ENCODE measurements at regions not wholly inside any gene's neighbourhood (a gene's known extent, or its start where the extent isn't known, plus 50 kb on each side); places are given as distances from the start of the nearest gene placed in this dataset.

GRCh38 chr13:47865883-47866282 lies 135.2 kb downstream of the SUCLA2 start:
- TF ChIP-seq POLR2A (IDR thresholded peaks at IDR 0.05): no peak
- TF ChIP-seq, protein P1, sequence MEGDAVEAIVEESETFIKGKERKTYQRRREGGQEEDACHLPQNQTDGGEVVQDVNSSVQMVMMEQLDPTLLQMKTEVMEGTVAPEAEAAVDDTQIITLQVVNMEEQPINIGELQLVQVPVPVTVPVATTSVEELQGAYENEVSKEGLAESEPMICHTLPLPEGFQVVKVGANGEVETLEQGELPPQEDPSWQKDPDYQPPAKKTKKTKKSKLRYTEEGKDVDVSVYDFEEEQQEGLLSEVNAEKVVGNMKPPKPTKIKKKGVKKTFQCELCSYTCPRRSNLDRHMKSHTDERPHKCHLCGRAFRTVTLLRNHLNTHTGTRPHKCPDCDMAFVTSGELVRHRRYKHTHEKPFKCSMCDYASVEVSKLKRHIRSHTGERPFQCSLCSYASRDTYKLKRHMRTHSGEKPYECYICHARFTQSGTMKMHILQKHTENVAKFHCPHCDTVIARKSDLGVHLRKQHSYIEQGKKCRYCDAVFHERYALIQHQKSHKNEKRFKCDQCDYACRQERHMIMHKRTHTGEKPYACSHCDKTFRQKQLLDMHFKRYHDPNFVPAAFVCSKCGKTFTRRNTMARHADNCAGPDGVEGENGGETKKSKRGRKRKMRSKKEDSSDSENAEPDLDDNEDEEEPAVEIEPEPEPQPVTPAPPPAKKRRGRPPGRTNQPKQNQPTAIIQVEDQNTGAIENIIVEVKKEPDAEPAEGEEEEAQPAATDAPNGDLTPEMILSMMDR (IDR thresholded peaks at IDR 0.05): no peak
